Urinary bladder (tissue), 3 donors: ENCODE measurements at regions not wholly inside any gene's neighbourhood (a gene's known extent, or its start where the extent isn't known, plus 50 kb on each side); places are given as distances from the start of the nearest gene placed in this dataset.

Source experiments
- DNase-seq: peaks from one replicate; pipeline ENCODE4 v3.0.0-alpha.2; 2015; ENCODE audit errors: extremely low spot score
- H3K27ac ChIP-seq: one replicate; pipeline ENCODE4 v1.5.1; 2013; ENCODE audit warnings: low read depth, mild to moderate bottlenecking, moderate library complexity
- H3K36me3 ChIP-seq: one replicate; pipeline ENCODE4 v1.6.1; 2013; ENCODE audit warnings: mild to moderate bottlenecking, moderate library complexity; ENCODE audit not compliant: insufficient read depth
- H3K4me1 ChIP-seq: one replicate; pipeline ENCODE4 v1.6.1; 2013; ENCODE audit warnings: mild to moderate bottlenecking, moderate library complexity; ENCODE audit not compliant: insufficient read depth
- H3K4me3 ChIP-seq: one replicate; pipeline ENCODE4 v1.5.1; 2013; ENCODE audit warnings: low read depth, low read length
- WGBS: extraction: QIAGEN DNeasy Blood & Tissue Kit; methylation state at CpG from one replicate; pipeline ENCODE4 v1.1.7; 2013; 5-methylcytosine and 5-hydroxymethylcytosine counted together
- donor health status: healthy with polysubstance abuse.
- donor health status: healthy.

- Histone ChIP-seq H3K4me1 (peaks cover 2% of the 10 kb centered on the region), H3K27ac (no peak overlapping the region), H3K4me3 (no peak overlapping the region), H3K36me3 (no peaks in the 10 kb centered on the region)
- WGBS, result 73% methylated on average over 4 of the region's 4 CpGs
- DNase-seq, result no peak
These were observed 154.1 kb upstream of the LPP start for GRCh38 chr3:187999821-188000220.

- H3K36me3 ChIP-seq, result no peaks in the 10 kb centered on the region
- no peak overlapping the region for H3K4me3 ChIP-seq
- DNase-seq, result no peak
- peaks cover 2% of the 10 kb centered on the region for H3K4me1 ChIP-seq
- 58% methylated on average over 6 of the region's 6 CpGs for WGBS
- no peak overlapping the region for H3K27ac ChIP-seq
These were observed 153.5 kb upstream of the LPP start for GRCh38 chr3:188000361-188000861.

GRCh38 chr3:188001093-188001492, 152.9 kb upstream of the LPP start:
- no peaks in the 10 kb centered on the region for H3K36me3 ChIP-seq
- no peak overlapping the region for H3K4me3 ChIP-seq
- DNase-seq, result no peak
- H3K4me1 ChIP-seq, result peaks cover 2% of the 10 kb centered on the region
- 52% methylated on average over 3 of the region's 3 CpGs for WGBS
- H3K27ac ChIP-seq, result no peak overlapping the region

- Histone ChIP-seq H3K36me3 (no peaks in the 10 kb centered on the region), H3K4me1 (peaks cover 2% of the 10 kb centered on the region), H3K27ac (no peak overlapping the region), H3K4me3 (no peak overlapping the region)
- no peak for DNase-seq
These were observed 152.0 kb upstream of the LPP start for GRCh38 chr3:188001926-188002325.

GRCh38 chr3:188002626-188003138, 151.3 kb upstream of the LPP start:
- WGBS, result 97% methylated on average over 1 of the region's 1 CpG
- Histone ChIP-seq H3K4me3 (no peak overlapping the region), H3K4me1 (peaks cover 2% of the 10 kb centered on the region), H3K27ac (no peak overlapping the region), H3K36me3 (no peaks in the 10 kb centered on the region)
- DNase-seq, result no peak

GRCh38 chr3:188003188-188004171, 150.5 kb upstream of the LPP start:
- no peaks in the 10 kb centered on the region for H3K36me3 ChIP-seq
- no peak overlapping the region for H3K27ac ChIP-seq
- DNase-seq, result no peak
- 76% methylated on average over 9 of the region's 9 CpGs for WGBS
- peaks cover 2% of the 10 kb centered on the region for H3K4me1 ChIP-seq
- H3K4me3 ChIP-seq, result no peak overlapping the region

GRCh38 chr3:188006726-188007393, 147.1 kb upstream of the LPP start:
- Histone ChIP-seq H3K4me3 (no peak overlapping the region), H3K4me1 (no peaks in the 10 kb centered on the region), H3K27ac (no peak overlapping the region), H3K36me3 (no peaks in the 10 kb centered on the region)
- 88% methylated on average over 17 of the region's 17 CpGs for WGBS
- no peak for DNase-seq

- Histone ChIP-seq H3K27ac (no peak overlapping the region), H3K4me1 (no peaks in the 10 kb centered on the region), H3K36me3 (no peaks in the 10 kb centered on the region), H3K4me3 (no peak overlapping the region)
- WGBS, result 90% methylated on average over 6 of the region's 6 CpGs
- no peak for DNase-seq
These were observed 146.1 kb upstream of the LPP start for GRCh38 chr3:188007897-188008296.

GRCh38 chr3:188008582-188009213, 145.3 kb upstream of the LPP start:
- H3K36me3 ChIP-seq, result no peaks in the 10 kb centered on the region
- H3K27ac ChIP-seq, result no peak overlapping the region
- WGBS, result 96% methylated on average over 3 of the region's 3 CpGs
- H3K4me1 ChIP-seq, result no peaks in the 10 kb centered on the region
- no peak overlapping the region for H3K4me3 ChIP-seq
- DNase-seq, result no peak

GRCh38 chr3:188010478-188010877, 143.5 kb upstream of the LPP start:
- H3K4me1 ChIP-seq, result no peaks in the 10 kb centered on the region
- no peak overlapping the region for H3K4me3 ChIP-seq
- no peak for DNase-seq
- H3K36me3 ChIP-seq, result no peaks in the 10 kb centered on the region
- H3K27ac ChIP-seq, result no peak overlapping the region
- WGBS, result 77% methylated on average over 8 of the region's 8 CpGs

- Histone ChIP-seq H3K4me1 (no peaks in the 10 kb centered on the region), H3K4me3 (no peak overlapping the region), H3K36me3 (no peaks in the 10 kb centered on the region), H3K27ac (no peak overlapping the region)
- no peak for DNase-seq
- WGBS, result 70% methylated on average over 4 of the region's 4 CpGs
These were observed 134.2 kb upstream of the LPP start for GRCh38 chr3:188019727-188020126.

- 79% methylated on average over 3 of the region's 3 CpGs for WGBS
- DNase-seq, result no peak
These were observed 132.9 kb upstream of the LPP start for GRCh38 chr3:188021041-188021440.

GRCh38 chr3:188021502-188022040, 132.4 kb upstream of the LPP start:
- Histone ChIP-seq H3K27ac (peak overlapping the region; percentile 7), H3K4me1 (no peaks in the 10 kb centered on the region), H3K36me3 (no peaks in the 10 kb centered on the region), H3K4me3 (no peak overlapping the region)
- DNase-seq, result no peak
- 61% methylated on average over 7 of the region's 7 CpGs for whole genome bisulfite sequencing

More at GRCh38 chr3:188021041-188021440, 132.9 kb upstream of the LPP start:
- Histone ChIP-seq H3K27ac (no peak overlapping the region), H3K4me1 (no peaks in the 10 kb centered on the region), H3K4me3 (no peak overlapping the region), H3K36me3 (no peaks in the 10 kb centered on the region)
